COLO829 (cell line): ENCODE measurements at regions not wholly inside any gene's neighbourhood (a gene's known extent, or its start where the extent isn't known, plus 50 kb on each side); places are given as distances from the start of the nearest gene placed in this dataset.
"Not testable (repeated sequence)": the region's sequence is repeated elsewhere in the genome, so short reads cannot be mapped to it uniquely, and the experiment has no call there.

Experiments used
- DNase-seq: peaks from one replicate; pipeline ENCODE4 v3.0.0; 2012; ENCODE audit warnings: low spot score

GRCh38 chr20:30586178-30586577 is 671.3 kb upstream of the DEFB115 start:
- DNase-seq: not testable (repeated sequence)

- DNase-seq: no peak
Observed at GRCh38 chr20:30593572-30593971, 663.9 kb upstream of the DEFB115 start.

GRCh38 chr20:30594112-30594511 is 663.4 kb upstream of the DEFB115 start:
- DNase-seq: no peak

GRCh38 chr20:30595698-30596097 is 661.8 kb upstream of the DEFB115 start:
- DNase-seq: no peak

GRCh38 chr20:30597429-30597828 is 660.0 kb upstream of the DEFB115 start:
- DNase-seq: not testable (repeated sequence)

- no peak for DNase-seq
Observed at GRCh38 chr20:30598460-30599230, 658.8 kb upstream of the DEFB115 start.

- DNase-seq: no peak
Observed at GRCh38 chr20:30599990-30600389, 657.5 kb upstream of the DEFB115 start.

GRCh38 chr20:30601974-30602373 is 655.5 kb upstream of the DEFB115 start:
- DNase-seq: no peak

- DNase-seq: no peak
Observed at GRCh38 chr20:30602424-30602823, 655.0 kb upstream of the DEFB115 start.

- no peak for DNase-seq
Observed at GRCh38 chr20:30606990-30607389, 650.5 kb upstream of the DEFB115 start.

- DNase-seq: no peak
Observed at GRCh38 chr20:30610029-30610693, 647.3 kb upstream of the DEFB115 start.

- DNase-seq: no peak
Observed at GRCh38 chr20:30610751-30611150, 646.7 kb upstream of the DEFB115 start.

GRCh38 chr20:30611239-30611984 is 646.1 kb upstream of the DEFB115 start:
- DNase-seq: peak; percentile 70

GRCh38 chr20:30612344-30612743 is 645.1 kb upstream of the DEFB115 start:
- no peak for DNase-seq

- DNase-seq: not testable (repeated sequence)
Observed at GRCh38 chr20:30621346-30621745, 636.1 kb upstream of the DEFB115 start.

- DNase-seq: not testable (repeated sequence)
Observed at GRCh38 chr20:30624310-30624709, 633.2 kb upstream of the DEFB115 start.

GRCh38 chr20:30629376-30629775 is 628.1 kb upstream of the DEFB115 start:
- DNase-seq: not testable (repeated sequence)

GRCh38 chr20:30630761-30631160 is 626.7 kb upstream of the DEFB115 start:
- no peak for DNase-seq

- not testable (repeated sequence) for DNase-seq
Observed at GRCh38 chr20:30631261-30631789, 626.1 kb upstream of the DEFB115 start.

GRCh38 chr20:30632773-30633172 is 624.7 kb upstream of the DEFB115 start:
- DNase-seq: not testable (repeated sequence)

- DNase-seq: not testable (repeated sequence)
Observed at GRCh38 chr20:30641522-30641921, 615.9 kb upstream of the DEFB115 start.

GRCh38 chr20:30660982-30661381 is 596.5 kb upstream of the DEFB115 start:
- not testable (repeated sequence) for DNase-seq
